SK-N-SH treated with all-trans-retinoic acid at 6 μM for 48 hours (cell line): ENCODE measurements at regions not wholly inside any gene's neighbourhood (a gene's known extent, or its start where the extent isn't known, plus 50 kb on each side); places are given as distances from the start of the nearest gene placed in this dataset.

Experiments used
- ARNTL ChIP-seq: fragments of 450-650 bp; formaldehyde crosslinking; IDR thresholded peaks from 2 replicates; pipeline ENCODE4 v1.5.0; 2020; ENCODE audit warnings: low read depth, mild to moderate bottlenecking, moderate library complexity, borderline replicate concordance
- PPARA ChIP-seq: fragments of 250-450 bp; sonication (Bioruptor Pico); IDR thresholded peaks from 2 replicates; pipeline ENCODE4 v1.5.0; 2020; ENCODE audit warnings: mild to moderate bottlenecking, borderline replicate concordance
- RARB ChIP-seq: fragments of 250-450 bp; sonication (Bioruptor Pico); IDR thresholded peaks from 2 replicates; pipeline ENCODE4 v1.8.0; 2021; ENCODE audit warnings: mild to moderate bottlenecking, moderate library complexity
- ZFP3 ChIP-seq: fragments of 250-450 bp; sonication (Bioruptor Pico); IDR thresholded peaks from 2 replicates; pipeline ENCODE4 v1.5.0; 2020; ENCODE audit warnings: mild to moderate bottlenecking, moderate library complexity
- ZNF70 ChIP-seq: fragments of 450-650 bp; formaldehyde crosslinking; IDR thresholded peaks from 2 replicates; pipeline ENCODE4 v1.5.0; 2020; ENCODE audit warnings: mild to moderate bottlenecking, moderate library complexity
- ZNF8 ChIP-seq: fragments of 450-650 bp; formaldehyde crosslinking; IDR thresholded peaks from 2 replicates; pipeline ENCODE4 v1.5.0; 2020; ENCODE audit warnings: mild to moderate bottlenecking, moderate library complexity
- TF ChIP-seq, protein P1 (sequence below): fragments of 250-450 bp; sonication (Bioruptor Pico); IDR thresholded peaks from 2 replicates; pipeline ENCODE4 v1.8.0; 2020; ENCODE audit warnings: mild to moderate bottlenecking, moderate library complexity, borderline replicate concordance

DNA sequence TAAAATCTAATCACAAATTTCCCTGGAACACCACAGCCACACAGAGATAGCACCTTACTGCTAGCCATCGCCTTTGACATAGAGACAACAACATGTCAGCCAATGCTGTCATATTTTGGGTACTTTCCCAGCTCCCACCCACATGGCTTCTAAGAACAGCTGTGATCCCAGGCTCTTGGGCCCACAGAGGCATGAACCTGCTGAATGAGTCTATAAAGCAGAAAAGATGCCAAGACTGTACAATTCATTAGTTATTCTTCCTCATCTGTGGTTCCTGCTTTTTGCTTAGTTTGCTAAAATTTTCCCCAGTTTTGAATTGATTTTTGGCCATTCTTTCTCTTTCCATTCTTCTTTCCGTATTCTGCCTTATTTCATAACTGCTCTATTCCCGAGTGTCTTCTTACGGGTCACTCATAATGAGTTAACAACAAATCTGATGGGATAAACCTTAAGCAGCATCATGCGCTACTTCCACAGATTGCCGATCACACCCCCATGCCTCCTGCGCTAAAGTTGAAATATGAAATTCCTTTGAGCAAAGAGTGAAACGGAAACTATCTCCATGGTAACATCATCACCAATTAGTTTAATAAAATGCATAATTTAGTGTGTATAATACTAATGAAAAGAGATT is 327.3 kb upstream of the HSF2 start:
- TF ChIP-seq PPARA (no peak), ARNTL (CRISPR knock-in tag) (no peak), ZFP3 (CRISPR knock-in tag) (no peak), ZNF70 (CRISPR knock-in tag) (no peak), RARB (CRISPR knock-in tag) (no peak), ZNF8 (CRISPR knock-in tag) (no peak)
- TF ChIP-seq, protein P1, sequence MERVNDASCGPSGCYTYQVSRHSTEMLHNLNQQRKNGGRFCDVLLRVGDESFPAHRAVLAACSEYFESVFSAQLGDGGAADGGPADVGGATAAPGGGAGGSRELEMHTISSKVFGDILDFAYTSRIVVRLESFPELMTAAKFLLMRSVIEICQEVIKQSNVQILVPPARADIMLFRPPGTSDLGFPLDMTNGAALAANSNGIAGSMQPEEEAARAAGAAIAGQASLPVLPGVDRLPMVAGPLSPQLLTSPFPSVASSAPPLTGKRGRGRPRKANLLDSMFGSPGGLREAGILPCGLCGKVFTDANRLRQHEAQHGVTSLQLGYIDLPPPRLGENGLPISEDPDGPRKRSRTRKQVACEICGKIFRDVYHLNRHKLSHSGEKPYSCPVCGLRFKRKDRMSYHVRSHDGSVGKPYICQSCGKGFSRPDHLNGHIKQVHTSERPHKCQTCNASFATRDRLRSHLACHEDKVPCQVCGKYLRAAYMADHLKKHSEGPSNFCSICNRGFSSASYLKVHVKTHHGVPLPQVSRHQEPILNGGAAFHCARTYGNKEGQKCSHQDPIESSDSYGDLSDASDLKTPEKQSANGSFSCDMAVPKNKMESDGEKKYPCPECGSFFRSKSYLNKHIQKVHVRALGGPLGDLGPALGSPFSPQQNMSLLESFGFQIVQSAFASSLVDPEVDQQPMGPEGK (CRISPR knock-in tag) = no peak
